DMS153 (cell line): ENCODE measurements at regions not wholly inside any gene's neighbourhood (a gene's known extent, or its start where the extent isn't known, plus 50 kb on each side); places are given as distances from the start of the nearest gene placed in this dataset.
"Not testable (repeated sequence)": the region's sequence is repeated elsewhere in the genome, so short reads cannot be mapped to it uniquely, and the experiment has no call there.

ENCODE experiments used
- DNase-seq: peaks from one replicate; lab custom pipeline; 2025; lab: John Stamatoyannopoulos, UW

- not testable (repeated sequence) for DNase-seq
Measured at GRCh38 chr16:88164196-88165039, 213.2 kb downstream of the BANP start.

- DNase-seq = not testable (repeated sequence)
Measured at GRCh38 chr16:88165040-88165544, 213.9 kb downstream of the BANP start.

GRCh38 chr16:88165683-88166082 lies 214.4 kb downstream of the BANP start:
- not testable (repeated sequence) for DNase-seq

- not testable (repeated sequence) for DNase-seq
Measured at GRCh38 chr16:88166209-88166773, 215.1 kb downstream of the BANP start.

- DNase-seq = not testable (repeated sequence)
Measured at GRCh38 chr16:88167798-88168556, 214.8 kb upstream of the ZNF469 start.

- DNase-seq = peak; percentile 78
Measured at GRCh38 chr16:88168557-88168949, 214.2 kb upstream of the ZNF469 start.

- not testable (repeated sequence) for DNase-seq
Measured at GRCh38 chr16:88169136-88169830, 213.5 kb upstream of the ZNF469 start.

- DNase-seq = not testable (repeated sequence)
Measured at GRCh38 chr16:88169831-88170165, 213.0 kb upstream of the ZNF469 start.

GRCh38 chr16:88170528-88170991 lies 212.2 kb upstream of the ZNF469 start:
- DNase-seq = no peak

GRCh38 chr16:88171126-88171525 lies 211.6 kb upstream of the ZNF469 start:
- not testable (repeated sequence) for DNase-seq

GRCh38 chr16:88176184-88176583 lies 206.6 kb upstream of the ZNF469 start:
- DNase-seq = not testable (repeated sequence)

GRCh38 chr16:88176591-88177180 lies 206.1 kb upstream of the ZNF469 start:
- not testable (repeated sequence) for DNase-seq

GRCh38 chr16:88178251-88178650 lies 204.5 kb upstream of the ZNF469 start:
- not testable (repeated sequence) for DNase-seq

GRCh38 chr16:88178896-88179295 lies 203.9 kb upstream of the ZNF469 start:
- DNase-seq = not testable (repeated sequence)

GRCh38 chr16:88182967-88183881 lies 199.5 kb upstream of the ZNF469 start:
- not testable (repeated sequence) for DNase-seq

GRCh38 chr16:88184053-88184452 lies 198.7 kb upstream of the ZNF469 start:
- DNase-seq = not testable (repeated sequence)

GRCh38 chr16:88184566-88185355 lies 198.0 kb upstream of the ZNF469 start:
- DNase-seq = not testable (repeated sequence)

GRCh38 chr16:88185406-88185805 lies 197.4 kb upstream of the ZNF469 start:
- not testable (repeated sequence) for DNase-seq
